Activated B cell treated with CpG ODN at 0.5 μM for 24 hours (primary cell): ENCODE measurements at regions not wholly inside any gene's neighbourhood (a gene's known extent, or its start where the extent isn't known, plus 50 kb on each side); places are given as distances from the start of the nearest gene placed in this dataset.

Experiments
- ATAC-seq: fragments of 200-7000 bp; cut with Tn5 transposase; one replicate; pipeline ENCODE4 v1.10.0; 2021; ENCODE audit warnings: low read depth, mild to moderate bottlenecking, moderate library complexity
- CTCF ChIA-PET: fragments of 350-600 bp; sonication (Branson Sonifier 250); formaldehyde crosslinking; loops from one replicate; lab custom pipeline; 2021; ENCODE audit warnings: antibody characterized with exemption; lab: Charles Lee
- POLR2A ChIA-PET: fragments of 350-600 bp; sonication (Branson Sonifier 250); formaldehyde crosslinking; loops from one replicate; lab custom pipeline; 2021; ENCODE audit warnings: antibody characterized with exemption; lab: Charles Lee
- DNase-seq: peaks from one replicate; pipeline ENCODE4 v3.0.0; 2022
- H3K27ac Mint-ChIP-seq: one replicate; pipeline ENCODE4 v1.8.0; 2020; ENCODE audit warnings: mixed read lengths
- H3K27me3 Mint-ChIP-seq: one replicate; pipeline ENCODE4 v1.8.0; 2021; ENCODE audit warnings: mixed read lengths
- H3K36me3 Mint-ChIP-seq: one replicate; pipeline ENCODE4 v1.8.0; 2021; ENCODE audit warnings: low read depth, mixed read lengths
- H3K4me1 Mint-ChIP-seq: one replicate; pipeline ENCODE4 v1.8.0; 2021; ENCODE audit warnings: mixed read lengths
- H3K4me3 Mint-ChIP-seq: one replicate; pipeline ENCODE4 v1.8.0; 2020; ENCODE audit warnings: mild to moderate bottlenecking, mixed read lengths
- H3K9me3 Mint-ChIP-seq: one replicate; pipeline ENCODE4 v1.8.0; 2020; ENCODE audit warnings: mixed read lengths
- CTCF ChIP-seq: fragments of 200-600 bp; IDR thresholded peaks from one replicate; pipeline ENCODE4 v1.8.0; 2022; ENCODE audit warnings: antibody characterized with exemption, mild to moderate bottlenecking
- intact Hi-C: fragments of 100-400 bp; cut with micrococcal nuclease; formaldehyde crosslinking; loops from one replicate; pipeline ENCODE4 v1.15.1; 2024

GRCh38 chr4:18733961-18734360 is 712.4 kb upstream of the LCORL start:
- H3K36me3 Mint-ChIP-seq: no peaks in the 10 kb centered on the region
- H3K4me1 Mint-ChIP-seq: no peaks in the 10 kb centered on the region
- ChIA-PET POLR2A (no interaction called here), CTCF (no interaction called here)
- no peak for ATAC-seq
- TF ChIP-seq CTCF: no peak
- no peak for DNase-seq
- intact Hi-C loops: no loop called here
- no peaks in the 10 kb centered on the region for H3K27me3 Mint-ChIP-seq
- H3K4me3 Mint-ChIP-seq: no peak overlapping the region
- H3K9me3 Mint-ChIP-seq: peaks cover 5% of the 10 kb centered on the region
- H3K27ac Mint-ChIP-seq: no peak overlapping the region

GRCh38 chr4:18722748-18723191 is 701.2 kb upstream of the LCORL start:
- no peak for TF ChIP-seq CTCF
- no peak for ATAC-seq
- Mint-ChIP-seq H3K27ac (no peak overlapping the region), H3K4me3 (no peak overlapping the region), H3K9me3 (peaks cover 8% of the 10 kb centered on the region), H3K4me1 (no peaks in the 10 kb centered on the region), H3K27me3 (no peaks in the 10 kb centered on the region), H3K36me3 (no peaks in the 10 kb centered on the region)
- ChIA-PET CTCF (interaction anchor here (1.7 kb wide), 1 partner anchor 13 kb away, joined by 3 read pairs; no protein-coding TSS in a partner anchor), POLR2A (no interaction called here)
- intact Hi-C loops: no loop called here
- no peak for DNase-seq

DNA sequence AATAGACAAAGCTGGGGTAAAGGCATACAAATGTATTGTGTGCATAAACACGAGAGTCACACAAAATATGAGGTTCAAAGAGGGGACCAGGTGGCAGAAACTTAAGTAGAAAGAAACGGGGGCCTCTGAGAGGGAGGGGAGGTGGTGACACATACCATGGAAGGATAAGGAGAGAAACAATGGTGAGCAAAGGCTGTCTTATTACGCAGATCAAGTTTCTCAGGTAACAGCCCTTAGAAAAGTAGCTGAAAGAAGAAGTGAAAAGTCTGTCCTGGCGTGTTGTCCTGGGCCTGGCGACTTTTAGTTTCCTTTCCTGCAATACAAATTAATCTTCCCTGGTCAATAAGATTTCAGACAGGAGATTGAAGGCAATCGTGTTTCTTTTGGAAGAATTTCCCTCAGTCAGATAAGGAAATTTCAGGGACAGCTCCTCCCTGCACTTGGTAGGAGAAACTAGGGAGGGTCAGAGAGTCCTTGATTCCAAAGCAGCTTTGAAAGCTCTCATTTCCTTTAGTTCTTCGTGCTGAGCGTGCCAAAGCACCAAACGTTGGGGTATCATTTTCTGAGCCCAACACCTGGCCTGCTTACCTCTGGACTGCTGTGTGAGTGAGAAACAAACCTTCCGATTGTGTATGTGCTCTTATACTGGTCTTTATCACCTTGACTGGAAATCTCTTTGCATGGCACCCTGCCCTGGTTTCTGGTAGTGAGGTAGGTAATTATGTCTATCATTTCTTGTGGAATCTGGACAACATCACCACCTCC is 676.7 kb upstream of the LCORL start:
- intact Hi-C loops: loop anchor here (10.0 kb wide), 1 partner anchor 1726 kb away; no protein-coding TSS in a partner anchor
- Mint-ChIP-seq H3K9me3 (peaks cover 2% of the 10 kb centered on the region), H3K4me3 (no peak overlapping the region), H3K36me3 (no peaks in the 10 kb centered on the region), H3K4me1 (no peaks in the 10 kb centered on the region), H3K27ac (no peak overlapping the region), H3K27me3 (no peaks in the 10 kb centered on the region)
- DNase-seq (no peak), ATAC-seq (no peak)
- CTCF ChIA-PET: no interaction called here
- POLR2A ChIA-PET: no interaction called here
- TF ChIP-seq CTCF: no peak

DNA sequence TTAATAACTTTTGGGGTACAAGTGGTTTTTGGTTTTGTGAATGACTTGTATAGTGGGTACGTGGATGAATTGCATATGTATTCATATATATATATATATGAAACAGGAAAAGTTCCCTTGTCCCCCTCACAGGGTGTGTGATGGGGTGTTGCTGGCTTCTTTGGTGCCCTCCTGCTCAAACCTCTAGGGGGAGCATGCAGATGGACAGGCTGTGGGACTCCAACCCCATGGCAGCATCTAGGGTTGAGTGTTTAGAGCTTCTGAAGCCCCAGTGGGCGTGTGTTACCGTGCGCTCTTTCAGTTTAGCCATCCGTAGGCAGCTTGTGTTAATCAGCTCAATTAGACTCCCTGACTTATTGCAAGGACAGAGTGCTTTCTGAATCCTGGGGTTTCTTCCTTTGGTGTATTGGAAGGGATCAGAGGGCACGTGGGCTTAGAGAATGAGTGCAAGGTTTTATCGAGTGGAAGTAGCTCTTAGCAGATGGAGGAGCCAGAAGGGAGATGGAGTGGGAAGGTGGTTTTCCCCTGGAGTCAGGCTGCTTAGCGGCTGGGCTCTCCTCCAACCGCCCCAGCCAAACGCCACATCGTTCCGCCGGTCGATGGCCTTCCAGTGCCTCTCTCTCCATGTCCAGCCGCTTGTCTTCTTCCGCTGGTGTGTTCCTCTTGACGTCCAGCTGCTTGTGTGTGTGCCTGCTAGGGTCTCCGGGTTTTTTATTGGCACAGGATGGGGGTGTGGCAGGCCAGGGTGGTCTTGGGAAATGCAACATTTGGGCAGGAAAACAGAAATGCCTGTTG is 674.4 kb upstream of the LCORL start:
- Mint-ChIP-seq H3K9me3 (no peaks in the 10 kb centered on the region), H3K36me3 (no peaks in the 10 kb centered on the region), H3K4me1 (no peaks in the 10 kb centered on the region), H3K27ac (no peak overlapping the region), H3K4me3 (no peak overlapping the region), H3K27me3 (no peaks in the 10 kb centered on the region)
- POLR2A ChIA-PET: no interaction called here
- no peak for ATAC-seq
- TF ChIP-seq CTCF: no peak
- no peak for DNase-seq
- CTCF ChIA-PET: no interaction called here
- intact Hi-C loops: loop anchor here (10.0 kb wide), 1 partner anchor 1729 kb away; no protein-coding TSS in a partner anchor
